CD4-positive, alpha-beta T cell treated with Interleukin-2 at 100 ng/mL for 4 hours (primary cell): ENCODE measurements at regions not wholly inside any gene's neighbourhood (a gene's known extent, or its start where the extent isn't known, plus 50 kb on each side); places are given as distances from the start of the nearest gene placed in this dataset.

Experiments used
- DNase-seq: peaks from one replicate; pipeline ENCODE4 v3.0.0-alpha.2; 2020; ENCODE audit warnings: low spot score

DNA sequence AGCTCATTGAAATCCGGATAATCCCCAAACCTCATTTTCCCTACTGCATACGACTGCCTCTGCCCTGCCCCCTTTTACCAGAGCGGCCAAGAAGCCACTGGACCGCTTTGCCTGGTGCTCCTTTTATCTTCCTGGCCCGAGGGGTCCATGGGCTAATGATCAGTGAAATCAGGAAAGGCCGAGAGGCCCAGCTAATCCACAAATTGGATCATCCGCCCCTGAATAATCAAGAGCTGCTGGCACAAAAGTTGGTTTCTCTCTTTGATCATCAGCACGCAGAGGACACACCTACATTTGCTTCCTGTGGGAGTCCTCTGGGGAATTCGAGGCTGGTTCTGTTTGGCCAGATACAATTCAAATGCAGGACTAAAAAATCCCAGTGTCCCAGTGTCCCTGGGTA, 144.5 kb downstream of the INSIG2 start:
- no peak for DNase-seq

DNA sequence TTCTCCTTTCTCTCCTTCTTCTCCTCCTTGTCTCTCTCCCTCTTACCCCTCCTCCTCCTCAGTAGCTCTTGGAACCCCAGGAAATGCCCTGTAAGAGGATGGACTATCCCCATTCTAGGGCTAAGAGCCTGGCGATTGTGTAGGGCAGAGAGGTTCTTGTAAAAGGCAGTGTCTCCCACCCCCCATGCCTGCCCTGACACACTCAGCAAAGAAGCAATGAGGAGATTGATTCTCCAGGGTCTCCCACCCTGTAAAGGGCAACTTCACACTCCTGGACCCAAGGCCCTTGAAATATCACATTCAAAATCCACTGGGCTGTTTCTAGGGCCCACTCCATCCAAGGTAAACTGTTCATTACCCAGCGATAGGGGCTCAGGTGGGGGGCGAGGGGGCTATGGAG, 144.1 kb downstream of the INSIG2 start:
- DNase-seq = no peak

DNA sequence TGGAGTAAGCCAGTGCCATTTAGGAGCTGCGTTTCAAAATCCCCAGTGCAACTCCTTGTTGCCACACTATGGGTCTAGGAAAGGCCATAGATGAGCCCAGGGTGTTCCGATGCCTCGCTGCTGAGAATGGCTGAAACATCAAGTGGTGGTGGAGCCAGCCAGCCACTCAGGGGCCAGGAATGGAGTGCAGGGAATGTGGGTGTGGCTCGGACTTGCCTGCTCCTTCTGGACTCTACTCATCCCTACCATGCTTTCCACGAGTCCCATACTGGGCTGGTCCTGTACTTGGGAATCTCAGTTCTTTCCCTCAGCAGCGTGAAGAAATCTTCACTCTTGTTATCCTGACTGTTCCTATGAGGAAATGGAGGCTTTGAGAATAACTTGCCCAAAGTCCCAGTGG, 143.5 kb downstream of the INSIG2 start:
- no peak for DNase-seq

DNA sequence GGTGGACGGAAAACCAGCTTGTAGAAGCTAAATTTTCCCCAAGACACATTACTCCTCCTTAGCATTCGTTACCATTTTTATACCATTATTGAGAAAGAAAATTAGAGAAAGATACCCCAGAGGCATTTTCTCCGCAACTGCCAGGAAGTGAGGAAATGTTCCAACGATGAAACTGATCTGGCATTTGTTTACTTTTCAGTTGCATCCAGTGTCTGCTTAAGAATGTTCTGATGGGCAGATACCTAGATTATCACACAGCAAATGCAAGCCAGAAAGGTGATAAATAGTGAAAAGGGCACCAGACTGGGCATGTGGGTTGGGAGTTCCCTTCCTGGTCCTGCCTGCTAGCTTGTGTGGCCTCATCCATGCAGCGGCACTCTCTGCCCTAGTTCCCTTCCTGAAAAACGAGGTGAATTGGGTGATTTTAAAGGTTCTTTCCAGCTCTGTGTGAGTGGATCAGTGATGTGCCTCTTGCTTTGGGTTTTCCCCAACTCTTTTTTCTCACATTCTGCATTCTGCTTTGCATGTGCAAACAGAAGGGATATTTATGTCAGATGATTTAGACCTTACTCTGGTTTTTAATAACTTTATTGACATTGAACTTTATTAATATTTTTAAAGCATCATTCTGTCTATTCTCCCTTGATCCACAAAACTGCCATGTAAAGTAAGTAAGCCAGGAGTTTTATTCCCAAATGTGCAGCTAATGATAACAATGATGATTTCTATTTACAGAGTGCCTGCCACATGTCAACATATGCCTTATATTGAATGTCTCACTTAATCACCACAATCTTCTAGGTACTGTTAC, 139.6 kb downstream of the INSIG2 start:
- no peak for DNase-seq

DNA sequence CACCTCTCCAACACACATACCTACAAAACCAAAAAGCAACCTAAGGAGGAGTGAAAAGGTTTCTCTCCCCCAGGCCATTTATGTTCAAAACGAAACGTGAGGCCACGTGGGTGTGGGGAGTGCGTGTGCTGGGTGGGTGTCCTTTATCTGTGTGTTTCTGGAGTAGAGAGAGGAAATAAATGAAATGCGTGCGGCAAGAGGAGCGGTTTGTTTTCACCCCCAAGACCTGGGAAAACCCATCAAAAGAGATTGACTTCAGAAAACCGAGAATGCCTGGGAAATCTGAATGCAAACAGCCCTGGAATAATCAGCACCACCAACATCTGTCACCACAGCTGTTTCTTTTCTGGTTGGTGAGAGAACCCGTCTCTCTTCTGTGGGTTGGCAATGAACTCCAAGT, 137.4 kb downstream of the INSIG2 start:
- no peak for DNase-seq

DNA sequence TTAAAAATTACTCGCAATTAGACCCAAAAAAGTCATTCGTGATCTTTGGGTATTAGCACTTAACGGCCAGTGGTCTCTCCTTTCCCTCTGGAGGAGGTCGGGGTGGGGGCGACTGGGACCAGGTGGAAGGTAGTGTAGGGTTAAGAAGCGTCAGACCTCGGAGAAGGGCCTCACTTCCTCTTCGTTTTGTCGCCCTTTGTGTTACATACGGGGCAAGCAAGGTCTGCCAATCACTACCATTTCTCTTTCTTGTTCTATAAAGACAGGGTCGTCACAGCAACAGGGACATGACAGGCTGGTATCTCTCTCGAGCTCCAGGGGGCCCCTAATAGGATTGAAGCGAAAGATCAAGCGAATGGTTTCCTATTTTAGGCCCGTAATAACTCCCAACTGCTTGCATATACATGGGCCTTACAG, 136.6 kb downstream of the INSIG2 start:
- DNase-seq = no peak

DNA sequence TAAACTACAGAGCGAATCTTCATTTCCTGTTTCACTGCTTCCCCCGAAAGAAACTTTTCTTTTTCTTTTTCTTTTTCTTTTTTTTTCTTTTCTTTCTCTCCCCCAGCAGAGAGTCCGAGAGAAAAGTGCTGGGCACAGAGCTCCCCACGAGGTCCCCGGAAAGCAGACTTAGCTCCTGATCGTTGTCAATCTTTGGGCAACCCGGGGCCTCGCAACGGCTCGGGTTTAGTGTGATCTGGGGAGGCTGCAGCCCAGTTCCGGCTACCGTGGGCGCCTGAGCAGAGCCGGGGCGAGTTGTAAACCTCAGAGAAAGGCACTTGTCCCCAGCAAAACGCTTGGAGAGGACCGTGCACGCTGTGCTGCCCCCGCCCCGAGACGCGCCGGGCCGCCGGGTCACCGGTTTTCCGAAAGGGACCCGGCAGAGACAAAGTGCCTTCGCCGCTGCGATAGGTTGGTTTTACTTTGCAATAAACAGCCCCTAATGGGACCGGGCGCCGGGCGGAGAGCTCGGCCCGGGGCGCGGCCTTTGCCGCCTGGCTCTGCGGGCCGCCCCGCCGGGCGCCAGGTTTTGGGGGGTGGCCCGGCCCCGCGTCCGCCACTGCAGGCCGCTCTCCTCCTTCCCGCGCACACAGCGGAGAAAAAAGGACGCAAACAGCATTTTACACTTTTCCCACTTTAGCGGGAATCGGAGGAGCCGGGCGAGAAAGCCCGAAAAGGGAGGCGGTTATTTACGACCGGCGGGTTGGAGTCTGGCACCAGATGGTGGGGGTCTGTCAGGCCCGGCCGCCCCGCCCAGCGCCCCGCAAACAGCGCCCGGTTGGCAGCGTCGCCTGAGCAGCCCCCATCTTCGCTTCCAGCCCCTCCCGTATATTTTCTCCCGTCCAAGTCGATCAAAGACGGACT, 136.0 kb downstream of the INSIG2 start:
- peak; percentile 27 for DNase-seq

DNA sequence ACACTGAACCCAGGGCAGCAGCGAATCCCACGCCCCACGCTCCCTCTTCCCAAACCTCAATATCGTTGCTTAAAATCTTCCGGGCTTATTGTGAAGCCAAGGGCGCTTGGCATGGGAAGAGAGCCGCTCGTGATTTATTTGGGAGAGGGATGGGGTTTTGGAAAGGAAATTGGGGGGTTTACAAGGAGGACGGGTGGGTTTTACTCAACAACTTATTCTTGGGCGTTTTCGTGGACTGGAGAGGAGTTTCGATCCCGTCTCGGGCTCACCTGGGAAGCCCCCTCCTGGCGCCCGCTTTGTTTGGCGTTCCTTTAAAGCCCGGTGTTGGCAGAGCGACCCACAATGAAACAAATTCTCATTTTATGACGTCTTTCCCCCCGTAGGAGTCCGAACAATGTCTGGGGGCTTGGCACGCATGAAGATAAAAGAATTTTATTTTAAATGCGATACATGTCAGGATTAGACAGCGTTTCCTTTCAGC, 135.3 kb downstream of the INSIG2 start:
- no peak for DNase-seq

DNA sequence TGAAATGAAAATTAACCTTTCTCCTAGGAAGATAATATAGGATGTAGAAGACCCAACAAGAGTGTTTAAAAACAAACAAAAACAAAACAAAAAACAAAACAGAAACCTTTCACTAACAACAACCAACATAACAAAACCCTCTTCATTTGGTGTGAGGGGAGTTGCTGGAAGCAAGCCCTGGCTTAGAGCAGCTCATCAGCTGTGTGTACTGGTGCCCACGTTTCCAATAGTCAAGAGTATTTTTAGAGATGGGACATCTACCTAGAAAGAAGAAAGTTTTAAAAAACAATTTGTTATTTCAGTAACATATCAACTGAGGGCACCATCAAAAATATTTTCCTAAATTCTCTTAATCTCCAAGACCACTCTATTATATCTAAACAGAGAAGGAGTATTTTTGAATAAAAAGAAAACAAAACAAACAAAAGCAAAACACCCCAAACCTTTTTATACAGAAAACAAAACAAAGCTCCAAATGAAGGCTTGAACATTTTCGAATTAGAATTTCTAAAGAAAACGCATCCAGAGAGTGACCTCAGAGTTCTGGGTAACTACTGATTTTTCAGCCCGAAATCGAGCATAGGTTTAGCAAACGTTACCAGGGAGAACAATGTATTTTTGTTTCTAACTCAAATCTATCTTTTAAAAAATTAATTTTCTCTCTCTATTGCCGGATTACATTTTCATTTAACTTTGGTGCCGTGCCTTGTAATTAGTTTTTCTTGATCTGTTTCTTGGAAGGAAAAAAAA, 134.6 kb downstream of the INSIG2 start:
- DNase-seq = no peak

DNA sequence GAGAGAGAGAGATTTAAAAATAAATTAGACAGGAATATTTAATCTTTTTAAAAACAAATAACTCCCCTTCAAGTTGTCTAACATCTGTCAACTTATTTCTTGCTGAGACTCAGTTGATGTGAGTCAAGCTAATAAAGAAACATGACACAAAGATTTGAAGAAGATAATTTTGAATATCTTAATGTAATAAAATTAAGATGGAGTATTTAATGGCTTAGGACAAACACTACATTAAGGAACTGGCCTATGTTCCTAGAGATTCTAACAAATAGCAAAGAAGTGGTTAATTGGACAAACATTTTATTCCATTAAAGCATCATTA, 134.0 kb downstream of the INSIG2 start:
- DNase-seq = no peak

DNA sequence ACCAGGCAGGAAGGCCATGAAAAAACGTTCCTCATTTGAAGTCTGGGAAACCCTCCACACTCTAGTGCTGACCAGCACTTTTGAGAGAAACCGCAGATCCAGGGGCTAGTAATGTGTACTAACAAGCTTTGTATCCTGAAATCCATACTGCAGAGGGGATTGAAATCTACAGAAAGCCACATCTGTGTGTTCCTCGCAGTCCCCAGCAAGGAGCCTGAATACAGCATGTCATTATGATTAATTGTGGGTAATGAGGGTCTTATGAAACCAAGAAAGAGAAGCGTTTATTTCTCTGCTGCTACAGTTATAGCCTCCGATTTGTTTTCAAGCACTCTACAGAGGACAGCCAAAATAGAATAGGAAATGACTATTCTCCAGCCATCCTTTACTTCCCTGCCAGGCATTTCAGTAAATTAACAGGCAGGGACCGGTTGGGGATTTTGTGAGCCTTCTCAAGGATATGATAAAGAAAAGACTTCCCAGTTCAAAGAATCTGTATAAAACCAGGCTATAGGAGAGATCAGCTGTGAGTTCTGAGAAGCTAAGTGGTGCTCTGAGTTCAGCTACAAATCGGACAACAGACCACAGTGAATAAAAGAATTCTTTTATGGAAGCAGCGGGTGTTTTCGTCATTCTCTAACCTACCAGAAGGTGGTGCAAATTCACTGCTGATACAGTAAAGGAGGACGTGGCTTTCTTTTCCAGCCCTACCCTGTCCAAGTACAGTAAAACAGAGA, 133.4 kb downstream of the INSIG2 start:
- DNase-seq = peak; percentile 62

DNA sequence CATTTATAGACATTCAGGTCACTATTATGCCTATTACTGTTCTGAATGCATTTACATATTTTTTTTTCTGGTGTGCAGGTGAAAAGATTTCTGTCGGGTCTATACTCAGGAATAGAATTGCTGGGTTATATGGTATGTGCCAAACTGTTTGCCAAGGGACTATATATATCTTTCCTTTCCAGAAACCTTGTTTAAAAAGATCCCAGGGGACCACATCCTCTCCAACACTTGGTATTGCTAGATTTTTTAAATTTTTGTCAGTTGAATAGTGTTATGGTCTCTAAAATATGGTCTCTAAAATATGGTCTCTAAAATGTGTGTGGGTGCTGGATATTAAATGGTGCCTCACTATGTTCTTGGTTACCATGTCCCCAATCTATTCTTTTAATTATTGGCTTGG, 131.3 kb downstream of the INSIG2 start:
- no peak for DNase-seq

DNA sequence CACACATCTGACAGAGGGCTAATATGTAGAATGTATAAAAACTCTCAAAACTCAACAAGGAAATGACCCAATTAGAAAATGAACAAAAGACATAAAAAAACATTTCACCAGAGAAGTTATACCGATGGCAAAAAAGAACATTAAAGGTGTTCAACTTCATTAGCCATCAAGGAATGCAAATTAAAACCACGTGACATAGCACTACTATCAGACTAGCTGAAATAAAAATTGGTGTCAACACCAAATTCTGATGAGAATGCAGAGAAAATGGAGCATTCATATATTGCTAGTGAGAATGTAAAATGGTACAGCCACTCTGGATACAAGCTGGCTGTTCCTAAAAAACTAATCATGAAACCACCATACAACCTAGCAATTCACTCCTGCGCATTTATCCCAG, 128.0 kb downstream of the INSIG2 start:
- DNase-seq = no peak

DNA sequence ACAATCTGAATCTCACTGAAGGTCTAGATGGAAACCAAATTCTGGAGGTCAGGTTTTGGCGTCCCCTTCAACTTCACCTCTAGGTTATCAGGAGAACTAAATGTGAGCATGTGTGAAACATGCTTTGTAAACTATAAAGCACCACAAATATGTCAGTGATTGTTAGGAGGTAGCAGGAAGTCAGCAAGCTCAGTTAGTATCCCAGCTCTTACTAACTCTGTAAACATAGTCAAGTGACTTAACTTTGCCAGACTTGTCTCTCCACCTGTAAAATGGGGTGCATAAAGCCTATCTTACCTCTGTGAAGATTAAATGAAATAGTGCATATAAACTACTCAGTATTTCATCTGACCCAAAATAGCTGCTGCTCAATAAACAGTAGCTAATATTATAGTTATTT, 121.5 kb downstream of the INSIG2 start:
- no peak for DNase-seq

DNA sequence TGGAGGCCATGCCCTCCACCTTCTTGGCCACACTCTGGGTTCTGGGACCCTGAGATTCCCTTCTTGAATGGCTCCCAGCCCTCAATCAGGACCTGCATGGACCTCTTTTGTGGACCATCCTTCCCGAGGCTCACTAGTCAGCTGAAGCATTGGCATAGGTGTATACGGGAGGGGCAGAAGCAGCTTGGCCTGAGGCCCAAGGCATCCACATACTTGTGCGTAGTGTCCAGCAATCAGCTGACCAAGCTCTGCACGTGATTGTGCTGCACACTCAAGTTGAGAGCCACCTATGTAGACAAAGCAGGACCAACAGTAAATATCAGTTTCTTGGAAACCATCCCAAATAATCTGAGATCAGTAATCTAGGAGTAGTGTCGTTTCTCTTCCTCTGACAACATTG, 119.6 kb downstream of the INSIG2 start:
- no peak for DNase-seq

DNA sequence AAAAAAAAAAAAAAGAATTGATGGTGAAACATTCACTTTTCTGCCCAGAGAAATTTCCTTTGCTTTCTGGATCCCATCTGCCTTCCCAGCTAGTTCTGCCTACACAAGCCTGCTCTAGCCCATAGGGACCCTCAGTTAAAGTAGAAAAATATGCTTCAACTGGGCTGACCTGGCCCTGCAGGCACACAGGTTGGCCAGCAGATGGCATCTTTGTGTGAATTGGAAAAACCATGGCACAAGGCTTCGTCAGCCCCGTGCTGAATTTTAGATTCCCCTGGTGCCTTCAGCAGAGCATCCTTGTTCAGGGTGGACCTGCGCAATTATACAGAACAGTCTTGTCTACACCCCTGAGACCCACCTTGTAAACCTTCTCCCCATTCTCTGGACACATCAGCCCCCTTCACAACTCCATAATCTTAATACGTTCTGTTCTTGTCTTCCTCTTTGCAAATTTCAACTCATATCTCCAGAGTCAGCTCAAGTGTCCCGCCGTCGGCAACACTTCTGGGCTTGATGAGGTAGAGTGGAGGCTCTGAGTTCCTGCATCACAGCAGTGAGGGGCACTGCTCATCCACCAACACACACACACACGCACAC, 114.5 kb downstream of the INSIG2 start:
- peak; percentile 57 for DNase-seq

DNA sequence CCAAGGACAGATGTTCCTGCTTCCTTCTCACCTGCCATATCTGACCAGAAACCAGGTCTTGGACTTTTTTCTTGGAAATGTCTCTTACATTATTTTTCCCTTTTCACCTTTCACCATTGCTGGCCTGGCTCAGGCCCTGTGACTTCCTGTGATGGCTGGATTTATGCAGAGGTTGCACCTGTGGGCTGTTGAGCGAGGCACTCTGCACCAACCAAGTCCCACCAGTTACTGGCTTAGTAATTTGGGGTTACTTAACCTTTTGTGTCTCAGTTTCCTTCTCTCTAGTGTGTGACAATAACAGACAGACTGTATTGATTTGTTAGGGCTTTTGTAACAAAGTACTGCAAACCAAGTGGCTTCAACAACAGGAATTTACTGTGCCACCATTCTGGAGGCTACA, 110.0 kb downstream of the INSIG2 start:
- DNase-seq = no peak

DNA sequence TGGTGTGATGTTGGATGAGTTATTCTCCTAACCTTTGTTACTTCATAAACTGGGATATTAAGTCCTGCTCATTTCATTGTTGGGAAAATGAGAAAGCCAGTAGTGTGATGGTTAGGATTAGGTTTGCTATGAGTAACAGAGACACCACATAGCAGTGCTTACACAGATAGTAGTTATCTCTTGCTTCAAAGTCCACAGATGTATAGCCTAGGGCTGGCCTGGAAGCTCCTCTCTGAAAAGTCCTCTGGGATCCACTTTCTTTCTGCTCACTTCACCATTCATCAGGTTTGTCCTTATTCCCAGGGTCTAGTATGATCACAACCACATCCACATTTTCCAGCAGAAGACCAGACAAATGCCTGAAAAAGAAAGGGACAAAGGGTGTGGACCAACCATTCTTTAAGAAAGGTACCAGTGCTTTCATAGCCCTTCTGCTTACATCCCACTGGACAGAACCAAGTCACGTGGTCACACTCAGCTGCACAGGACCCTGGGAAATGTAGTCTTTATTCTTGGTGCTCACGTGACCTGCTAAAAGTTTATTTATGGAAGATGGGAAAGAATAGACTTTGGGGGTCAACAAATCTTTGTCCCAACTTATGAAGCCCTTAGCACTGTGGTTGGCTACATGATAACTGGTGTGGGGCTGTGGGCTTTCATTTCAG, 108.9 kb downstream of the INSIG2 start:
- no peak for DNase-seq

DNA sequence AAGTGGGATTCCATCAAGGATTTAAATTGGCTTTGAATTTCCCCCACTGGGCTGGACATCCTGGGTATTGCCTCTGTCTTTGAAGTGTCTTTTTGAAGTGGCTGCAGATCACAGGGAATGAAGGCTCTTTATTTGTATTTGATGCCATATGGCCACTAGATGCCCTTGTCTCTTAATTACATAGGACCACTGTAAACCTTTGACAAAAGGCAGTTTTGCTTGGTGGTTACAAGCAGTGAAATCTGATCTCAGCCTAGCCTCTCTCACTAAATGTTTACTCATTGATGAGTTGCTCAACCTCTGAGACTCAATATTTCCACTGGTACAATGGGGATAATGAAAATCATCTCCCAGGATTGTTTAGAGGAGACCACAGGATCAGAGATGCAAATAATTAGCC, 102.2 kb downstream of the INSIG2 start:
- DNase-seq = no peak

DNA sequence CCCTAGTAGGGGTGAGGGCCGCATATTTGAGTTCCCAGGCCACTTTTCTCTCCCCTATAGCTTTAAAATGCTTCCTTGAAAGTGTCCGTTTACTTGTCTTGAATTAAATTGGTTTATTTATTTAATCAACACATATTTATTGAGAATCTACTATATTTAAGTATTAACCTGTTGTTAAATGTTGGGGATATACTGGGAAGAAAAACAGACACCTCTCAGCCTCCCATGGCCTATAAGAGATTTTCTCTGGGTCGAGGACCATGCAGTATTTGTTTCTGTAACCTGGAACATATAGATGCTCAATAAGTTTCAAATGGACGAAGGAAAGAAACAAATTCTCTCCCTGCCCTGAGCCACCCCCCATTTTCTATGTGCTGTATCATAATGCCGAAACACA, 98.6 kb downstream of the INSIG2 start:
- DNase-seq = no peak
